ENCODE measurements at regions not wholly inside any gene's neighbourhood (a gene's known extent, or its start where the extent isn't known, plus 50 kb on each side); places are given as distances from the start of the nearest gene placed in this dataset.

- no peak for TF ChIP-seq POLR2A (IDR thresholded peaks at IDR 0.05)
- no peak for TF ChIP-seq CTCF (IDR thresholded peaks at IDR 0.05)
Observed at GRCh38 chr12:66739940-66740651, 61.2 kb upstream of the GRIP1 start.

All from testis (tissue), 2 donors.